ENCODE measurements at regions not wholly inside any gene's neighbourhood (a gene's known extent, or its start where the extent isn't known, plus 50 kb on each side); places are given as distances from the start of the nearest gene placed in this dataset.

- peaks cover 0 to 3% (median 0%) of the 10 kb centered on the region in 4 donors for H3K9me3 ChIP-seq
- H3K4me1 ChIP-seq, result no peaks in the 10 kb centered on the region
- no peak for DNase-seq
- H3K4me3 ChIP-seq, result no peak overlapping the region
- H3K27ac ChIP-seq, result no peak overlapping the region
- WGBS, 2 donors, result 71 to 73% methylated on average over 10 of the region's 10 CpGs
- ATAC-seq (ENCODE audit: low FRiP score in 2 of 2), result no peak
- H3K27me3 ChIP-seq, result no peaks in the 10 kb centered on the region
- H3K36me3 ChIP-seq, result no peaks in the 10 kb centered on the region
- TF ChIP-seq CTCF (IDR thresholded peaks at IDR 0.05) (no peak), EP300 (IDR thresholded peaks at IDR 0.05) (no peak), POLR2AphosphoS5 (IDR thresholded peaks at IDR 0.05) (no peak), POLR2A (IDR thresholded peaks at IDR 0.05) (no peak)
These were observed 497.0 kb downstream of the BTBD3 start for GRCh38 chr20:12414446-12415274.

- no peaks in the 10 kb centered on the region for H3K4me1 ChIP-seq
- H3K9me3 ChIP-seq, result peaks cover 0 to 3% (median 0%) of the 10 kb centered on the region in 4 donors
- no peaks in the 10 kb centered on the region for H3K27me3 ChIP-seq
- ATAC-seq (ENCODE audit: low FRiP score in 2 of 2) (no peak), DNase-seq (no peak)
- H3K27ac ChIP-seq, result no peak overlapping the region
- WGBS, 2 donors, result 72 to 81% methylated on average over 4 of the region's 4 CpGs
- H3K36me3 ChIP-seq, result no peaks in the 10 kb centered on the region
- TF ChIP-seq POLR2AphosphoS5 (IDR thresholded peaks at IDR 0.05) (no peak), CTCF (IDR thresholded peaks at IDR 0.05) (no peak), EP300 (IDR thresholded peaks at IDR 0.05) (no peak), POLR2A (IDR thresholded peaks at IDR 0.05) (no peak)
- no peak overlapping the region for H3K4me3 ChIP-seq
These were observed 498.6 kb downstream of the BTBD3 start for GRCh38 chr20:12416281-12416680.

DNA sequence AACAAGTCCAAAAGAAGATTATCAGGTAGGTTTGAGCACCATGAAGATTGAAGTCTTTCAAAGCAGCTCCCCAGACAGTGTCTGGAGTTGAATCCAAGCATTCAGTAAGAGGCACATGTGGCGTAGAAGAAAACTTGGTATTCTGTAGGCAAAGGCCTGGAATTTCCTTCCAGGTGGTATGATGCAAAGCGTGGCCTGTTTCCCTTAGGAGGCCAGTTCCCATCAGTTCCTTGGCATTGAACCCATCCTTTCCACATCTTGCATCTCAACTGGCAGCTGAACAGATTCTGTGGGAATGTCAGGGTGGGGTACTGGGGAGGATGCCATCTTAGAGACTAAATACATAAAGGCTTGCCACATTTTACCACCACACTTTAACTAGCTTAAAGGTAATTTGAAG lies 516.0 kb downstream of the BTBD3 start:
- DNase-seq (no peak), ATAC-seq (ENCODE audit: low FRiP score in 2 of 2) (no peak)
- TF ChIP-seq POLR2A (IDR thresholded peaks at IDR 0.05) (no peak), EP300 (IDR thresholded peaks at IDR 0.05) (no peak), CTCF (IDR thresholded peaks at IDR 0.05) (no peak), POLR2AphosphoS5 (IDR thresholded peaks at IDR 0.05) (no peak)
- H3K4me3 ChIP-seq, result no peak overlapping the region
- H3K9me3 ChIP-seq, result no peaks in the 10 kb centered on the region
- H3K4me1 ChIP-seq, result no peaks in the 10 kb centered on the region
- no peaks in the 10 kb centered on the region for H3K36me3 ChIP-seq
- WGBS, 2 donors, result 95 to 96% methylated on average over 2 of the region's 2 CpGs
- no peaks in the 10 kb centered on the region for H3K27me3 ChIP-seq
- no peak overlapping the region for H3K27ac ChIP-seq

GRCh38 chr20:12434672-12435071 lies 517.0 kb downstream of the BTBD3 start:
- DNase-seq, result no peak
- Histone ChIP-seq H3K4me3 (no peak overlapping the region), H3K27me3 (no peaks in the 10 kb centered on the region), H3K27ac (no peak overlapping the region), H3K36me3 (no peaks in the 10 kb centered on the region), H3K4me1 (no peaks in the 10 kb centered on the region), H3K9me3 (no peaks in the 10 kb centered on the region)
- WGBS, 2 donors, result 61 to 70% methylated on average over 3 of the region's 3 CpGs
- no peak for ATAC-seq (ENCODE audit: low FRiP score in 2 of 2)
- TF ChIP-seq POLR2A (IDR thresholded peaks at IDR 0.05), result no peak

- DNase-seq (no peak), ATAC-seq (ENCODE audit: low FRiP score in 2 of 2) (no peak)
- H3K4me3 ChIP-seq, result no peak overlapping the region
- H3K27ac ChIP-seq, result no peak overlapping the region
- 78 to 79% methylated on average over 4 of the region's 4 CpGs for WGBS, 2 donors
- H3K27me3 ChIP-seq, result no peaks in the 10 kb centered on the region
- H3K9me3 ChIP-seq, result no peaks in the 10 kb centered on the region
- no peak for TF ChIP-seq CTCF (IDR thresholded peaks at IDR 0.05)
- TF ChIP-seq EP300 (IDR thresholded peaks at IDR 0.05), result no peak
- TF ChIP-seq POLR2A (IDR thresholded peaks at IDR 0.05), result no peak
- no peak for TF ChIP-seq POLR2AphosphoS5 (IDR thresholded peaks at IDR 0.05)
- H3K36me3 ChIP-seq, result no peaks in the 10 kb centered on the region
- no peaks in the 10 kb centered on the region for H3K4me1 ChIP-seq
These were observed 517.6 kb downstream of the BTBD3 start for GRCh38 chr20:12435268-12435667.

All from upper lobe of left lung (tissue), 6 donors.